WTC11 (cell line): ENCODE measurements at regions not wholly inside any gene's neighbourhood (a gene's known extent, or its start where the extent isn't known, plus 50 kb on each side); places are given as distances from the start of the nearest gene placed in this dataset.

ENCODE experiments used
- ESRRA ChIP-seq: sonication (generic); formaldehyde crosslinking; IDR thresholded peaks from 2 replicates; pipeline ENCODE4 v1.8.1; 2022; ENCODE audit warnings: mild to moderate bottlenecking, missing genetic modification reagents, borderline replicate concordance
- FOXJ3 ChIP-seq: sonication (generic); formaldehyde crosslinking; IDR thresholded peaks from 2 replicates; pipeline ENCODE4 v1.9.0; 2021; ENCODE audit warnings: missing genetic modification reagents, mild to moderate bottlenecking, borderline replicate concordance
- TF ChIP-seq, protein P1 (sequence below): sonication (generic); formaldehyde crosslinking; IDR thresholded peaks from 2 replicates; pipeline ENCODE4 v1.8.0; 2023; ENCODE audit warnings: missing genetic modification reagents, mild to moderate bottlenecking, borderline replicate concordance

DNA sequence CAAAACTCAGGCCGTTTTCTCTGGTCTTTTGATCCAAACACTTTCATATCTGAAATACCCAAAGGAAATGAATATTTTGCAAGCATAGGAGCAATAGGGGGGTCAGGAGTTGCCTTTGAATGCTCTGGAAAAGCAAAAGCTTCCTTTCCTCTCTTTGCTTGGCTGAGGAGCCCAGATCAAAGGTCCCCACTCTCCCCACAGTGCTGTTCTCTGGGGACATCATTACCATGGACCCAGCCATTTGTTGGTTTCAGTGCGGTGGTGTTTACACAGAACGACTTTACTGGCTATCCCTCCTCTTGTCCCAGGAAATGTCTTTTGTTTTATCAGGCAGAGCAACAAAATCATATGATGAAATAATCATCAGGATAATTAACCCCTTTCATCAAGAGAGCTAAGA, 1089.1 kb downstream of the TBC1D22A start:
- TF ChIP-seq FOXJ3 (CRISPR knock-in tag), result no peak
- TF ChIP-seq, protein P1, sequence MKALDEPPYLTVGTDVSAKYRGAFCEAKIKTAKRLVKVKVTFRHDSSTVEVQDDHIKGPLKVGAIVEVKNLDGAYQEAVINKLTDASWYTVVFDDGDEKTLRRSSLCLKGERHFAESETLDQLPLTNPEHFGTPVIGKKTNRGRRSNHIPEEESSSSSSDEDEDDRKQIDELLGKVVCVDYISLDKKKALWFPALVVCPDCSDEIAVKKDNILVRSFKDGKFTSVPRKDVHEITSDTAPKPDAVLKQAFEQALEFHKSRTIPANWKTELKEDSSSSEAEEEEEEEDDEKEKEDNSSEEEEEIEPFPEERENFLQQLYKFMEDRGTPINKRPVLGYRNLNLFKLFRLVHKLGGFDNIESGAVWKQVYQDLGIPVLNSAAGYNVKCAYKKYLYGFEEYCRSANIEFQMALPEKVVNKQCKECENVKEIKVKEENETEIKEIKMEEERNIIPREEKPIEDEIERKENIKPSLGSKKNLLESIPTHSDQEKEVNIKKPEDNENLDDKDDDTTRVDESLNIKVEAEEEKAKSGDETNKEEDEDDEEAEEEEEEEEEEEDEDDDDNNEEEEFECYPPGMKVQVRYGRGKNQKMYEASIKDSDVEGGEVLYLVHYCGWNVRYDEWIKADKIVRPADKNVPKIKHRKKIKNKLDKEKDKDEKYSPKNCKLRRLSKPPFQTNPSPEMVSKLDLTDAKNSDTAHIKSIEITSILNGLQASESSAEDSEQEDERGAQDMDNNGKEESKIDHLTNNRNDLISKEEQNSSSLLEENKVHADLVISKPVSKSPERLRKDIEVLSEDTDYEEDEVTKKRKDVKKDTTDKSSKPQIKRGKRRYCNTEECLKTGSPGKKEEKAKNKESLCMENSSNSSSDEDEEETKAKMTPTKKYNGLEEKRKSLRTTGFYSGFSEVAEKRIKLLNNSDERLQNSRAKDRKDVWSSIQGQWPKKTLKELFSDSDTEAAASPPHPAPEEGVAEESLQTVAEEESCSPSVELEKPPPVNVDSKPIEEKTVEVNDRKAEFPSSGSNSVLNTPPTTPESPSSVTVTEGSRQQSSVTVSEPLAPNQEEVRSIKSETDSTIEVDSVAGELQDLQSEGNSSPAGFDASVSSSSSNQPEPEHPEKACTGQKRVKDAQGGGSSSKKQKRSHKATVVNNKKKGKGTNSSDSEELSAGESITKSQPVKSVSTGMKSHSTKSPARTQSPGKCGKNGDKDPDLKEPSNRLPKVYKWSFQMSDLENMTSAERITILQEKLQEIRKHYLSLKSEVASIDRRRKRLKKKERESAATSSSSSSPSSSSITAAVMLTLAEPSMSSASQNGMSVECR (CRISPR knock-in tag), result no peak
- no peak for TF ChIP-seq ESRRA (CRISPR knock-in tag)
